Jurkat, Clone E6-1 (cell line): ENCODE measurements at regions not wholly inside any gene's neighbourhood (a gene's known extent, or its start where the extent isn't known, plus 50 kb on each side); places are given as distances from the start of the nearest gene placed in this dataset.

Experiments
- DNase-seq: peaks from one replicate; pipeline ENCODE4 v3.0.0-alpha.2; 2011; ENCODE audit warnings: low read depth, low spot score
- H3K4me3 ChIP-seq: 2 replicates; pipeline ENCODE4 v1.5.1; 2011; ENCODE audit warnings: mild to moderate bottlenecking, low read length, control low read depth, moderate library complexity

DNA sequence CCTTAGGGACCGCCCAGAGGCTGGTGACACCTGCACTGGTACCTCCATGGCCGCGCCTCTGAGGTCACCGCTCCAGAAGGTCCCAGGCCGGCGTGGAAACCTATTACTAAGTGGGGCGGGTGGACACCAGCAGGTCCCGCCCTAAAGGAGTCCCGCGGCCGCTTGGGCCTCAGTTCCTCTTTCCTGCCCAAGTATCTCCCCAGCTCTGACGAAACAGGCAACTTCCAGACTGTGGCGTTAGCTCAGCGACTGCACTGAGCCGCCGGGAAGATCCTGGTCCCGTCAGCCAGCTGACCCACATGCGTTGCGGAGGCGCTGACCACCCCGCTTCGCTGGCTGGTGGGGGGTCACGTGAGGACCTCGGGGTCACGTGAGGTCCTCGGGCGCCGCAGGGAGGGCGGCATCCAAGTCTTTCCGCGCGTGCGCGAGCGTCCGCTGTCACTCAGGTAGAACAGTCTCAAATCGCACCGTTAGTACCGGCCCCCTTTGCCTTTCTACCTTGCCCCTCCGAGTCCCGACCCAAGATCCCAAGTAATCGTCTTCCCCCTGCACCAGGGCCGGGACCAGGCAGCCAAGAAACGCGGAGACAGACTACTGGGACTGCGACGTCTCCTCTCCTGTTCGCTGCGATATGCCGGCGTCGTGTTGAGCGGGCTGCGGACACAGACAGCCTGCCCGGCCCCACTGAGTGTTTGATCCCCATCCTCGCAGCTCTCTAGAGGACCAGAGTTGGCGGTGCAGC is 53.7 kb upstream of the KDM4C start:
- DNase-seq: peak; percentile 80
- H3K4me3 ChIP-seq: peak overlapping the region; percentile 73

DNA sequence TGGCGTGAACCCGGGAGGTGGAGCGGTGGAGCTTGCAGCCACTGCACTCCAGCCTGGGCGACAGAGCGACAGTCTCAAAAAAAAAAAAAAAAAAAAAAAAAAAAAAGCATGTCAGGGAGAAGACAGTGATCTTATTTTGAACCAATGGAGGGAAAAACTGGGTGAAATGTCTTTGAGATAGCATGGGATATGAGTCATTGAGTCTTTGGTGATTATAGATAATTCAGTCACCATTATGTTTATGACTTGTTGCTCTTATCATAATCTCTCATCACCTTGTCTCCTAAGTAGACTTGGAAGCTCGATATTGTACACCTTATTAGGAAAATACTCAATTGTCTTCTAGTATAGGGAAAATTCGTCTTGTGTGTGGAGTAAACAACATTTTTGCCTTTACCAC is 55.1 kb upstream of the KDM4C start:
- DNase-seq: no peak
- H3K4me3 ChIP-seq: no peak overlapping the region

DNA sequence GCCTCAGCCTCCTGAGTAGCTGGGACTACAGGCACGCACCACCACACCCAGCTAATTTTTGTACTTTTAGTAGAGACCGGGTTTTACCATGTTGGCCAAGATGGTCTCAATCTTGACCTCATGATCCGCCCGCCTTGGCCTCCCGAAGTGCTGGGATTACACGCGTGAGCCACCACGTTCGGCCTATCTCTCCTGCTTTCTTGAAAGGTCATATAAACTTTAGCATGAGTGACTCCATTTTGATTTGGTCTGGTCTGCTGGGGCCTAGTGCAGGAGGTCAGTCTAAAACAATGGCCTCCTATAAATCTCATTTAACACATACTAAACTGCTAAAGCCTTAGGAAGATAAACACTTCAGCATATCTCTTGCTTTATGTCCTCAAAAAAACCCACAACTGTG is 50.6 kb upstream of the GLDC start:
- no peak overlapping the region for H3K4me3 ChIP-seq
- no peak for DNase-seq

DNA sequence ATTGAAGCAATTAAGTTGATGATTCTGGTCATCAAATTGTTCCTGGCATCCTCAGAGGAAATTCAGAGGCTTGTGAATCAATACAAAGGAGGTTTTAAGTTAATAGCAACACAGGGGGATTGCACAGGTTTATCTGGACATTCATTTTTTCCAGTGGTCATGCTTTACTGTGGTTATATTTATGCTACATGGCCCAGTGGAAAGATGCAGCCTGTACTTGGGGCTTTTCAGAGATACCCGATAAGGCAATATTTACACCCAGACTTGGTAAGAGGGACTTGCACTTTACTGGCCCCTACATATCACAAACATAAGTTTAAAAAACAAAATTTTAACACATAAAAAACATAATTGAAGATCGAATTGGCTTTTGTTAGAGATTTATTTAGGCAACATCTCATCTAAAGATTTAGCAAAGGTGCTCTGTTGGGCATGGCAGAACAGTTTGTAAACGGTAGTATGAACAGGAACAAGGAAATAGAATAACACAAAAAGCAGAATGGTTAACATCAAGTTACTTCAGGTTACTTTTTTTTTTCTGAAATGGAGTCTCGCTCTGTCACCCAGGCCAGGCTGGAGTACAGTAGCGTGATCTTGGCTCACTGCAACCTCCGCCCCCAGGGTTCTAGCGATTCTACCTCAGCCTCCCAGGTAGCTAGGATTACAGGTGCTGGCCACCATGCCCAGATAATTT is 49.7 kb upstream of the GLDC start:
- DNase-seq: no peak
- no peak overlapping the region for H3K4me3 ChIP-seq
